MM.1S (cell line): ENCODE measurements at regions not wholly inside any gene's neighbourhood (a gene's known extent, or its start where the extent isn't known, plus 50 kb on each side); places are given as distances from the start of the nearest gene placed in this dataset.
"Not testable (repeated sequence)": the region's sequence is repeated elsewhere in the genome, so short reads cannot be mapped to it uniquely, and the experiment has no call there.

Source experiments
- DNase-seq: peaks from one replicate; pipeline ENCODE4 v3.0.0-alpha.2; 2015
- H2AFZ ChIP-seq: fragments of 300-600 bp; sonication (generic); 2 replicates; pipeline ENCODE4 v1.6.0; 2016; ENCODE audit warnings: antibody characterized with exemption, low read length
- H3F3A ChIP-seq: fragments of 300-600 bp; sonication (generic); 2 replicates; pipeline ENCODE4 v1.6.1; 2016; ENCODE audit warnings: mild to moderate bottlenecking, antibody characterized with exemption, low read length, moderate library complexity, mixed read lengths; ENCODE audit not compliant: insufficient read depth
- H3K27ac ChIP-seq: fragments of 300-600 bp; sonication (generic); 2 replicates; pipeline ENCODE4 v1.5.1; 2016; ENCODE audit warnings: mild to moderate bottlenecking, low read length
- H3K27me3 ChIP-seq: fragments of 300-600 bp; sonication (generic); replicated peaks from 2 replicates; pipeline ENCODE4 v1.6.0; 2016; ENCODE audit warnings: low read length; ENCODE audit not compliant: insufficient read depth
- H3K36me3 ChIP-seq: fragments of 300-600 bp; sonication (generic); replicated peaks from 2 replicates; pipeline ENCODE4 v1.6.1; 2016; ENCODE audit warnings: mild to moderate bottlenecking, low read length, mixed read lengths; ENCODE audit not compliant: insufficient read depth
- H3K4me1 ChIP-seq: fragments of 300-600 bp; sonication (generic); 2 replicates; pipeline ENCODE4 v1.6.1; 2016; ENCODE audit warnings: low read length, mixed read lengths
- H3K4me2 ChIP-seq: fragments of 300-600 bp; sonication (generic); 2 replicates; pipeline ENCODE4 v1.6.0; 2016; ENCODE audit warnings: low read depth, low read length
- H3K4me3 ChIP-seq: fragments of 300-600 bp; sonication (generic); 2 replicates; pipeline ENCODE4 v1.5.1; 2016; ENCODE audit warnings: low read length, mixed read lengths
- H3K79me2 ChIP-seq: fragments of 300-600 bp; sonication (generic); 2 replicates; pipeline ENCODE4 v1.6.1; 2016; ENCODE audit warnings: mixed run types, low read length, mixed read lengths
- H3K9ac ChIP-seq: fragments of 300-600 bp; sonication (generic); 2 replicates; pipeline ENCODE4 v1.6.1; 2016; ENCODE audit warnings: low read length, mixed read lengths
- H3K9me2 ChIP-seq: fragments of 300-600 bp; sonication (generic); replicated peaks from 2 replicates; pipeline ENCODE4 v1.6.1; 2016; ENCODE audit warnings: mild to moderate bottlenecking, low read length, mixed read lengths; ENCODE audit not compliant: insufficient read depth
- H3K9me3 ChIP-seq: fragments of 300-600 bp; sonication (generic); replicated peaks from 2 replicates; pipeline ENCODE4 v1.6.1; 2016; ENCODE audit warnings: mild to moderate bottlenecking, low read length, mixed read lengths; ENCODE audit not compliant: insufficient read depth
- H4K20me1 ChIP-seq: fragments of 300-600 bp; sonication (generic); 2 replicates; pipeline ENCODE4 v1.6.1; 2016; ENCODE audit warnings: mild to moderate bottlenecking, low read length, moderate library complexity, mixed read lengths; ENCODE audit not compliant: insufficient read depth
- EZH2 ChIP-seq: fragments of 300-600 bp; sonication (generic); optimal IDR thresholded peaks from 2 replicates; pipeline ENCODE3; 2017; ENCODE audit warnings: low read depth, mild to moderate bottlenecking, antibody characterized with exemption, low read length, mixed read lengths
- EZH2phosphoT487 ChIP-seq: fragments of 300-600 bp; sonication (generic); IDR thresholded peaks from 2 replicates; pipeline ENCODE4 v1.6.1; 2018; ENCODE audit warnings: antibody characterized with exemption, low read length
- TF ChIP-seq, protein P1 (sequence below): fragments of 300-600 bp; sonication (generic); IDR thresholded peaks from 2 replicates; pipeline ENCODE4 v1.5.1; 2016; ENCODE audit warnings: antibody characterized with exemption, low read length, mixed read lengths

DNA sequence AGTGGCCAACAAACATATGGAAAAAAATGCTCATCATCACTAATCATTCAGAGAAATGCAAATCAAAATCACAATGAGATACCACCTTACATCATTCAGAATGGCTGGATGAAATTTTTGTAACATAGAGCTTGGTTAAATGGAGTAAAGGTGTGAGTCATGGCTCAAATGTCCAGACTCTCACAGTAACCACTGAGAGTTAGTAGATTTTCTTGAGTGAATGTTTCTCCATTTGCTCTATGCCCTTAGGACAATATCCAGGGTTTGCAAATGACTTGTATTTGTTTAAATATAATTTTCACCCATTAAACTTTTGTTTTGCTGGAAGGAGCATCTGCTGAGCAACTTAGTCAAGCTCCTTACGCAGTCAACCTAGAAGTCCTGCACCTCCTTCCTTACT is 967.2 kb downstream of the XPNPEP1 start:
- no peak for DNase-seq
- no peaks in the 10 kb centered on the region for H3F3A ChIP-seq

DNA sequence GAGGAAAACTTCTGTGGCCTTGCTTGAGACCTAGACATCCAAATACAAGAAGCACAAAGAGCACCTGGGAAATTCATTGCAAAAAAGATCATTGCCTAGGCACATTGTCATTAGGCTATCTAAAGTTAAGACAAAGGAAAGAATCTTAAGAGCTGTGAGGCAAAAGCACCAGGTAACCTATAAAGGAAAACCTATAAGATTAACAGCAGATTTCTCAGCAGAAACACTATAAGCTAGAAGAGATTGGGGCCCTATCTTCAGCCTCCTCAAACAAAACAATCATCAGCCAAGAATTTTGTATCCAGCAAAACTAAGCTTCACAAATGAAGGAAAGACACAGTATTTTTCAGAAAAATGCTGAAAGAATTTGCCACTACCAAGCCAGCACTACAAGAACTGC is 1003.3 kb downstream of the XPNPEP1 start:
- not testable (repeated sequence) for DNase-seq, H3K9me2 ChIP-seq, H3K79me2 ChIP-seq, H3K36me3 ChIP-seq, H3K27me3 ChIP-seq, H3K4me2 ChIP-seq, H3K27ac ChIP-seq, H3K4me1 ChIP-seq, H4K20me1 ChIP-seq, H2AFZ ChIP-seq, H3K9me3 ChIP-seq, H3K4me3 ChIP-seq, H3F3A ChIP-seq, H3K9ac ChIP-seq

More for the DNA sequence above, 967.2 kb downstream of the XPNPEP1 start:
- Histone ChIP-seq H3K79me2 (no peaks in the 10 kb centered on the region), H3K36me3 (no peaks in the 10 kb centered on the region), H3K9me3 (no peaks in the 10 kb centered on the region), H3K4me2 (no peak overlapping the region), H3K9ac (no peak overlapping the region), H4K20me1 (no peaks in the 10 kb centered on the region), H3K27ac (no peak overlapping the region), H3K4me3 (no peak overlapping the region), H2AFZ (no peak overlapping the region), H3K9me2 (no peaks in the 10 kb centered on the region), H3K4me1 (no peaks in the 10 kb centered on the region), H3K27me3 (no peaks in the 10 kb centered on the region)
- no peak for TF ChIP-seq EZH2
- TF ChIP-seq, protein P1, sequence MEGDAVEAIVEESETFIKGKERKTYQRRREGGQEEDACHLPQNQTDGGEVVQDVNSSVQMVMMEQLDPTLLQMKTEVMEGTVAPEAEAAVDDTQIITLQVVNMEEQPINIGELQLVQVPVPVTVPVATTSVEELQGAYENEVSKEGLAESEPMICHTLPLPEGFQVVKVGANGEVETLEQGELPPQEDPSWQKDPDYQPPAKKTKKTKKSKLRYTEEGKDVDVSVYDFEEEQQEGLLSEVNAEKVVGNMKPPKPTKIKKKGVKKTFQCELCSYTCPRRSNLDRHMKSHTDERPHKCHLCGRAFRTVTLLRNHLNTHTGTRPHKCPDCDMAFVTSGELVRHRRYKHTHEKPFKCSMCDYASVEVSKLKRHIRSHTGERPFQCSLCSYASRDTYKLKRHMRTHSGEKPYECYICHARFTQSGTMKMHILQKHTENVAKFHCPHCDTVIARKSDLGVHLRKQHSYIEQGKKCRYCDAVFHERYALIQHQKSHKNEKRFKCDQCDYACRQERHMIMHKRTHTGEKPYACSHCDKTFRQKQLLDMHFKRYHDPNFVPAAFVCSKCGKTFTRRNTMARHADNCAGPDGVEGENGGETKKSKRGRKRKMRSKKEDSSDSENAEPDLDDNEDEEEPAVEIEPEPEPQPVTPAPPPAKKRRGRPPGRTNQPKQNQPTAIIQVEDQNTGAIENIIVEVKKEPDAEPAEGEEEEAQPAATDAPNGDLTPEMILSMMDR, result no peak
- no peak for TF ChIP-seq EZH2phosphoT487

DNA sequence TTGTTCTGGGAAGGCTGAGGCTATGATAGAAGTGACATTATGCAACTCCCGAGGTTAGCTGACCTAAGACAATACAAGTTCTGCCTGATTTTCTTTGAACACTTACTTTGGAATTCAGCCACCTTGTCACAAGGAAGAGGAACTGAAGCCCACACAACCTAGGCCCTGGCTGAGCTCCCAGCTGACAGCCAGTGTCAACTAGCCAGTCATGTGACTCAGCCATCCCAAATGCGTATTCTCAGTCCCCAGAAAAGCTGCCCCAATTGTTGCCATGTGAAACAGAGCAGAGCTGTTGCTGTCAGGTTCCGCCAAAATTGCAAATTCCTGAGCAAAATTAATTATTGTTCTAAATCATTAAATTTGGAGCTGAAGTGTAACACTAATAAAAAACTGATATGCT is 1010.0 kb downstream of the XPNPEP1 start:
- H2AFZ ChIP-seq, result no peak overlapping the region
- no peak for DNase-seq
- no peak overlapping the region for H3K27ac ChIP-seq
- H3K9ac ChIP-seq, result no peak overlapping the region
- no peaks in the 10 kb centered on the region for H3K4me1 ChIP-seq
- no peaks in the 10 kb centered on the region for H3K36me3 ChIP-seq
- no peak overlapping the region for H3K4me2 ChIP-seq
- H4K20me1 ChIP-seq, result no peaks in the 10 kb centered on the region
- TF ChIP-seq, protein P1, result no peak
- no peak for TF ChIP-seq EZH2
- TF ChIP-seq EZH2phosphoT487, result no peak
- no peaks in the 10 kb centered on the region for H3K27me3 ChIP-seq
- H3K9me2 ChIP-seq, result no peaks in the 10 kb centered on the region; the same call in 1 of the 2 replicates
- H3K9me3 ChIP-seq, result no peaks in the 10 kb centered on the region
- no peaks in the 10 kb centered on the region for H3K79me2 ChIP-seq
- no peak overlapping the region for H3K4me3 ChIP-seq
- no peaks in the 10 kb centered on the region for H3F3A ChIP-seq

DNA sequence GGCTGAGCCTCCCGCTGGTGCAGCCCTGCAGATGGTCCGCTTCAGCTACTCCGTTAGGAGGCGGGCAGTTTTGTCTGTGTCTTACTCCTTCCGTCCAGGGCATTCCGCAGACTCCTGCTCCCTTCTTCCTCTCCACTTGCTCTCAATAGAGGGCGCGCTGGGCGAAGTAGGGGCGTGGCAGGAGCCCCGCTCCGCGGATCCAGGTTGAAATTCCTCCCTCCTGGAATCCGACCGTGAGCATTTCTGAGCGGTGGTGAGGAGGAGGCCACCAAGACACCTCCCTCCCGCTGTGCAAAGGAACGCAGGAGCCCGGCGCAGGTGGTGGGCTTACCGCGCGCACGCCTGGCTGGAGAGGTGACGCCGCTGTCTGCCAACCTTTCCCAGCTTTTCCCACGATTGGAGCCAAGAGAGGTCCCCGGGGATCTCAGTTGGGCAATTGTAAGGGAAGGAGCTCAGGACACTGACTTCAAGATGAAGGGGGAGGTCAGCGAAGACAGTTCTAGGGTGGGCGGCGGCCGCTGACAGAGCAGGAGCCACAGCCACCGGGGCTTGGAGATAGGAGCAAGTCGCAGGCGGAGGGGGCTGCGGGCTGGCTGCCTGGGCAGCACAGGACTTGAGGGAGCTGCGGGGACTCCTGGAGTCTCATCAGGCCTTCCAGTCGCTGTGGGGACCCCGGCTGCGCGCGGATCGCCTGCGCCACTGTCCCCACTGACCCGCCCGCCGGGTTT is 1011.3 kb downstream of the XPNPEP1 start:
- TF ChIP-seq EZH2 (no peak), EZH2phosphoT487 (no peak)
- TF ChIP-seq, protein P1, result no peak
- Histone ChIP-seq H3K27ac (no peak overlapping the region), H3K9me3 (no peaks in the 10 kb centered on the region), H3K4me2 (no peak overlapping the region), H3K27me3 (no peaks in the 10 kb centered on the region), H3K79me2 (no peaks in the 10 kb centered on the region), H4K20me1 (no peaks in the 10 kb centered on the region), H2AFZ (no peak overlapping the region), H3K9ac (no peak overlapping the region), H3K9me2 (no peaks in the 10 kb centered on the region), H3K4me1 (no peaks in the 10 kb centered on the region), H3K36me3 (no peaks in the 10 kb centered on the region), H3F3A (no peaks in the 10 kb centered on the region), H3K4me3 (no peak overlapping the region)
- DNase-seq, result no peak
